ENCODE measurements at regions not wholly inside any gene's neighbourhood (a gene's known extent, or its start where the extent isn't known, plus 50 kb on each side); places are given as distances from the start of the nearest gene placed in this dataset.

DNA sequence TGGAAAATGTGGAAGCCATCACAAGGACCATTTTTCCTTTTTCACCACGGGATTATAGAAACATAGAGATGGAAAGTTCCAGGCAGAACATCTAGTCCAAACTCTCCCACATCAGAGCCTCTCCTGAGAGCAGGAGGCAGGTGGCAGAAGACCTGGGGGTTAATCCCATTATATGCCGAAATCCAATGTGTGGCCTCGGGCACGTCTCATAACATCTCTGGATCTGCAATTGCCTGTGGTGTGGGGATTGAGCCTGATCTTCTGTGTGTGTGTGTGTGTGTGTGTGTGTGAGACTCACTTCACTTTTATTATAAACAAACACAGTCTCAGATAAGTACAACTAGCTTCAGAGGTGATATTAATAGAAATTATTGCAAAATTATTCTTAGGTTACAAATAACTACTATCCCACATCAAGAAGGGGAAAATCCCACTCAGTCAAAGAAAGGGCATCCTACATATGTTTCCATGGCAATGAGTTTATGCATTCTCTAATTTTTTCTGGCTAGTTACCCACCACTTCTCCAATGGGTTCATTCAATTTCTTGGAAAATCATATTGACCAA lies 199.1 kb downstream of the FOXL1 start:
- TF ChIP-seq, protein P1, sequence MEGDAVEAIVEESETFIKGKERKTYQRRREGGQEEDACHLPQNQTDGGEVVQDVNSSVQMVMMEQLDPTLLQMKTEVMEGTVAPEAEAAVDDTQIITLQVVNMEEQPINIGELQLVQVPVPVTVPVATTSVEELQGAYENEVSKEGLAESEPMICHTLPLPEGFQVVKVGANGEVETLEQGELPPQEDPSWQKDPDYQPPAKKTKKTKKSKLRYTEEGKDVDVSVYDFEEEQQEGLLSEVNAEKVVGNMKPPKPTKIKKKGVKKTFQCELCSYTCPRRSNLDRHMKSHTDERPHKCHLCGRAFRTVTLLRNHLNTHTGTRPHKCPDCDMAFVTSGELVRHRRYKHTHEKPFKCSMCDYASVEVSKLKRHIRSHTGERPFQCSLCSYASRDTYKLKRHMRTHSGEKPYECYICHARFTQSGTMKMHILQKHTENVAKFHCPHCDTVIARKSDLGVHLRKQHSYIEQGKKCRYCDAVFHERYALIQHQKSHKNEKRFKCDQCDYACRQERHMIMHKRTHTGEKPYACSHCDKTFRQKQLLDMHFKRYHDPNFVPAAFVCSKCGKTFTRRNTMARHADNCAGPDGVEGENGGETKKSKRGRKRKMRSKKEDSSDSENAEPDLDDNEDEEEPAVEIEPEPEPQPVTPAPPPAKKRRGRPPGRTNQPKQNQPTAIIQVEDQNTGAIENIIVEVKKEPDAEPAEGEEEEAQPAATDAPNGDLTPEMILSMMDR (IDR thresholded peaks at IDR 0.05; ENCODE audit: low read length), result no peak
- no peak for TF ChIP-seq EZH2 (optimal IDR thresholded peaks at IDR 0.05; ENCODE audit: low read depth, low read length)
